ENCODE measurements at regions not wholly inside any gene's neighbourhood (a gene's known extent, or its start where the extent isn't known, plus 50 kb on each side); places are given as distances from the start of the nearest gene placed in this dataset.

DNA sequence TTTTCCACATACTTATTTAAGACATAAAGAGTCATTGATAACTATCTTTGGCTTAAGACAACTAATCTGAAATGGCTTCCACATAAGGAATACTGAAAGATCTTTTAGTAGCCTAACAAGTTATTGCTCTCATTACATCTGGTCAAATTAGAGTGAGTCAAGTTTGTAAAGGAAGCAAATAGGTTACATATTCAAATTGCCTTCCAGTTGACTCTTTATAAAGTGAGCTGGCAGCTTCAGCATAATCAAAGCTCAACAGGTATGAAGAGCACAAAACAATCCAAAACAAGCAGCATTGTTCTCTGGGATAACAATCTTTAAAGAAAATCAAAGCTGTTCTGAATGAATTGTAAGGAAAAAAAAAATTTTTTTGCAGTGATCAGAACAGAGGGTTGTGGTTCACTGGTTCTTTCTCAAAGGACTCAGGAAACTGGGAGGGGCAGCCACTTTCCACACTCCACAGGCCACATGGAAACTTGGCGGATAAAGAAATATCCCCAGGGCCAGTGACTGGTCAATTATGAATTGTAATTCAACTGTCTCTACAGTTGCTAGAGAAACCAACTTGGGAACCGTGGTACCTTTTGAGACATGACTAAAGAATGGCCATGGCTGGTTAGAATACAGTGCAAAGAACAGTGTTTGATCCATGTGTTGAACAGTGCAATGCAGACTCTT, 369.3 kb upstream of the KCNH7 start:
- no peak for ATAC-seq
- H3K4me3 ChIP-seq = no peak overlapping the region
- no peaks in the 10 kb centered on the region for H3K9me3 ChIP-seq
- no peak for TF ChIP-seq CTCF (IDR thresholded peaks at IDR 0.05 in 4 of 5, conservative IDR thresholded peaks at IDR 0.05 in 1 of 5)
- no peak for TF ChIP-seq POLR2A (IDR thresholded peaks at IDR 0.05)
- no peaks in the 10 kb centered on the region for H3K36me3 ChIP-seq
- intact Hi-C loops (cut with DNase I; ENCODE audit: low total_unique reads) (no loop called here), in situ Hi-C loops (cut with MboI; ENCODE audit: low sequenced_read_pairs in 4 of 4) (no loop called here)
- H3K4me1 ChIP-seq = no peaks in the 10 kb centered on the region
- DNase-seq = no peak
- H3K27me3 ChIP-seq = no peaks in the 10 kb centered on the region
- no peak overlapping the region for H3K27ac ChIP-seq

GRCh38 chr2:163205589-163206254, 367.2 kb upstream of the KCNH7 start:
- H3K4me1 ChIP-seq = no peaks in the 10 kb centered on the region
- no peak overlapping the region for H3K4me3 ChIP-seq
- H3K27me3 ChIP-seq = no peaks in the 10 kb centered on the region
- no peaks in the 10 kb centered on the region for H3K36me3 ChIP-seq
- H3K27ac ChIP-seq = no peak overlapping the region
- DNase-seq (no peak), ATAC-seq (no peak)
- H3K9me3 ChIP-seq = no peaks in the 10 kb centered on the region
- in situ Hi-C loops (cut with MboI; ENCODE audit: low sequenced_read_pairs in 4 of 4) (no loop called here), intact Hi-C loops (cut with DNase I; ENCODE audit: low total_unique reads) (no loop called here)
- no peak for TF ChIP-seq CTCF (IDR thresholded peaks at IDR 0.05 in 4 of 5, conservative IDR thresholded peaks at IDR 0.05 in 1 of 5)
- TF ChIP-seq POLR2A (IDR thresholded peaks at IDR 0.05) = no peak

GRCh38 chr2:163200741-163201140, 362.2 kb upstream of the KCNH7 start:
- no peak for TF ChIP-seq CTCF (IDR thresholded peaks at IDR 0.05 in 4 of 5, conservative IDR thresholded peaks at IDR 0.05 in 1 of 5)
- no peak for TF ChIP-seq POLR2A (IDR thresholded peaks at IDR 0.05)
- Histone ChIP-seq H3K4me3 (no peak overlapping the region), H3K4me1 (no peaks in the 10 kb centered on the region), H3K36me3 (no peaks in the 10 kb centered on the region), H3K9me3 (no peaks in the 10 kb centered on the region), H3K27me3 (no peaks in the 10 kb centered on the region), H3K27ac (no peak overlapping the region)
- DNase-seq = no peak
- no peak for ATAC-seq
- in situ Hi-C loops (cut with MboI; ENCODE audit: low sequenced_read_pairs in 4 of 4) = no loop called here
- intact Hi-C loops (cut with DNase I; ENCODE audit: low total_unique reads) = no loop called here

- no peaks in the 10 kb centered on the region for H3K36me3 ChIP-seq
- no peaks in the 10 kb centered on the region for H3K9me3 ChIP-seq
- no peak overlapping the region for H3K27ac ChIP-seq
- no peak for ATAC-seq
- H3K4me3 ChIP-seq = no peak overlapping the region
- in situ Hi-C loops (cut with MboI; ENCODE audit: low sequenced_read_pairs in 4 of 4) = loop anchor here in 1 of 4 donors (25.0 kb wide), 1 partner anchor 1288 kb away; no protein-coding TSS in a partner anchor
- intact Hi-C loops (cut with DNase I; ENCODE audit: low total_unique reads) = no loop called here
- no peak for DNase-seq
- no peaks in the 10 kb centered on the region for H3K4me1 ChIP-seq
- H3K27me3 ChIP-seq = no peaks in the 10 kb centered on the region
- TF ChIP-seq CTCF (IDR thresholded peaks at IDR 0.05 in 4 of 5, conservative IDR thresholded peaks at IDR 0.05 in 1 of 5) (no peak), POLR2A (IDR thresholded peaks at IDR 0.05) (no peak)
These were observed 360.4 kb upstream of the KCNH7 start for GRCh38 chr2:163198972-163199371.
